ENCODE measurements at regions not wholly inside any gene's neighbourhood (a gene's known extent, or its start where the extent isn't known, plus 50 kb on each side); places are given as distances from the start of the nearest gene placed in this dataset.
"Not testable (repeated sequence)": the region's sequence is repeated elsewhere in the genome, so short reads cannot be mapped to it uniquely, and the experiment has no call there.

DNA sequence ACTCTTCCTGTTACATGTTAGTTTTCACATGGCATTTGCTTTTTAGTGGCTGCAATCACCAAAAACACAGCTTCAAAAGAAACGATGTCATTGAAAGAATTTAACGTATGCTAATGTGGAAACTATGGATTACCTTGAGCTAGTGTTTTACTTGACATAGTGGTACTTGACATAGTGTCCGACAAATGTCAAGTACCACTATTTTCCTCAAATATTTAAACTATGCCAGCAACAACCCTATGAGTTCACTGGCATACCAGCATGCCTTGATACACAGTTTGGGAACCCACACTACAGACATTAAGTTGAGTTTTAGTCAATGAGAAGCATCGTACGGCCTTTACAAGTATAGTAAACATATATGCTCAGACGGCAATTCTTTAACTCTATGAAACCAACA, 560.3 kb downstream of the GALC start:
- DNase-seq (ENCODE audit: low read depth in 2 of 2), result no peak

DNA sequence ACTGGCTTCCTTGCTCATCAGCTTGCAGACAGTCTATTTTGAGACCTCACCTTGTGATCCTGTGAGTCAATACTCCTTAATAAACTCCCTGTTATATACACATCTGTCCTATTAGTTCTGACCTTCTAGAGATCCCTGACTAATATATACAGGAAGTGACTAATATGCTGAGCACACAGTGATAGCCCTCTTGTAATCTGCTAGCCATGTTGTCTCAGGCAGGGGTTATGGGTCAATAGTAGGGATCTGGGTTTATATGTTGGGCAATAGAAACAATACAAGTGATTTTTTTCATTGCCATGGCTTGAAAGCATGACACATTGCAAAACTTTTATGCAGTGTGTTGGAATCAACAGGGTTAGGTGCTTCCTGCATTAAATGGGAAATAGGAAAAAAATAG, 562.2 kb downstream of the GALC start:
- no peak for DNase-seq (ENCODE audit: low read depth in 2 of 2)

DNA sequence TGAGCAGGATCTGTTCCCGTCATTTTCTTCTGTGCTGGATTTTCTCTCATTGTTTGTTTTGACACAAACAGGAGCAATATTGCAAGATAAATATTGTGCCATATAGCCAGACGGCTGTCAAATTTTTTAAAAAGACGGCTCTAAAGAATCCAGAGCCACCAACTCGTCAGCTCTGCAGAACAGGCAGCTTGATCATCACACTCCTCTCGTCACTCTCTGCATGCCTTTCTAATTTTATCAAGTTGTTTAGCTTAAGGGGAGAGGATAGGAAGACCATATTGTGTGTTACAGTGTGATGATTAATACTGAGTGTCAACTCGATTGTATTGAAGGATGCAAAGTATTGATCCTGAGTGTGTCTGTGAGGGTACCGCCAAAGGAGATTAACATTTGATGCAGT, 562.8 kb downstream of the GALC start:
- no peak for DNase-seq (ENCODE audit: low read depth in 2 of 2)

GRCh38 chr14:87419925-87420324, 573.1 kb downstream of the GALC start:
- no peak for DNase-seq (ENCODE audit: low read depth in 2 of 2)

GRCh38 chr14:87411370-87411769, 581.6 kb downstream of the GALC start:
- DNase-seq (ENCODE audit: low read depth in 2 of 2), result no peak

GRCh38 chr14:87409393-87409792, 583.6 kb downstream of the GALC start:
- no peak for DNase-seq (ENCODE audit: low read depth in 2 of 2)

- no peak for DNase-seq (ENCODE audit: low read depth in 2 of 2)
These were observed 585.6 kb downstream of the GALC start for GRCh38 chr14:87407344-87407743.

DNA sequence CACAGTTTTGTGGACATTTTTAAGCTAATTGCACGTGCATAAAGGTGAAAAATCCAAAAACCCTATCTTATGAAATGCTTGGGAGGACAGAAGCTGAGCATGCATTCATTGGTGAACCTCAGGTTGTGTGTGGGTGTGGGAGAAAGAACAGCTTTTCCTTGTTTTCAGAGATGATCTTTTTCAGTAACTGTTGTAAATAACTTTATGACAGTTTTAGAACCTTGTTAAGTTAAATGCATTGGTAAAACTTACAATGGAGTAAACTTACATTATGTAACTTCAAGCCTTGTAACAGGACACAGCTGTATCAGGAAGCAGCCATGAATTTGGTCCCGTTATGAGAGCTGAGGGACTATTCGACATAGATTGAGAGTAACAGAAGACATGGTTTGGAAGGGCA, 587.4 kb downstream of the GALC start:
- no peak for DNase-seq (ENCODE audit: low read depth in 2 of 2)

GRCh38 chr14:87397499-87397898, 595.5 kb downstream of the GALC start:
- DNase-seq (ENCODE audit: low read depth in 2 of 2), result no peak

- DNase-seq (ENCODE audit: low read depth in 2 of 2), result no peak
These were observed 601.9 kb downstream of the GALC start for GRCh38 chr14:87391066-87391465.

GRCh38 chr14:87388946-87389345, 604.0 kb downstream of the GALC start:
- DNase-seq (ENCODE audit: low read depth in 2 of 2), result no peak

- no peak for DNase-seq (ENCODE audit: low read depth in 2 of 2)
These were observed 605.2 kb downstream of the GALC start for GRCh38 chr14:87387806-87388205.

DNA sequence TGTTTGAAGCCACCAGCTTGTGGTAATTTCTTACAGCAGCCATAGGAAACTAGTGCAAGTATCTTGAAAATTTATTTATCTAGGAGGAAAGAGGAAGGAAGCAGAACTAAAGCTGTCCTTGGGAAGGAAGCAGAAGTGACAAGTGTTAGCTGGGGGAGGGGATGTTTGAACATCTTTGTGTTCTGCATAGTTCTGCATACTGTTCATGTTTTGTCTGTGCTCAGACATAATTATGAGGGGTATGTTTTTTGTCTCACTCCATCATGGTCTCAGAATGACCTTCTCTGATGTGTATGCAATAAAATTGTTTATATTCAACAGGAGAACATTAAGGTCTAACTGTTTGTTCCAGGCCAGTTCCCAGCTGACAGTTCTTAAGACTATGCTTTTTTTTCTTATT, 606.5 kb downstream of the GALC start:
- no peak for DNase-seq (ENCODE audit: low read depth in 2 of 2)

DNA sequence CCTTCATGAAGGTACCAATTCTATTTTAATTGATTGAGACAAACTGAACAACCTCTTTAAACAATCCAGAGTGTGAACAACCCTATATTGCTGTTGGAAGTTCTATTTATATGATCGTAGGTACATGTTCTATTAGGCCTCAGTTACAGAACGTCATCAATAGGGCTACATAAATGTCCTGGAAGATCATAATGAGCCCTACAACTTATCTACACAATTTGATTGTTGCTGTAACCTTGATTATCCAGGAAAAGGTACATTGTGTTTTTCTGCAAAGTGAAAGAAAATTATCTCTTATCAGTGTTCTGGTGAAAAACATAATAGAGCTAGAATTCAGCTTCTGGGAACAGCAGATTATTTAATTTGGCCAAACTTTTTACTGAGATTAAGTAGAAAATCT, 612.9 kb downstream of the GALC start:
- DNase-seq (ENCODE audit: low read depth in 2 of 2), result no peak

DNA sequence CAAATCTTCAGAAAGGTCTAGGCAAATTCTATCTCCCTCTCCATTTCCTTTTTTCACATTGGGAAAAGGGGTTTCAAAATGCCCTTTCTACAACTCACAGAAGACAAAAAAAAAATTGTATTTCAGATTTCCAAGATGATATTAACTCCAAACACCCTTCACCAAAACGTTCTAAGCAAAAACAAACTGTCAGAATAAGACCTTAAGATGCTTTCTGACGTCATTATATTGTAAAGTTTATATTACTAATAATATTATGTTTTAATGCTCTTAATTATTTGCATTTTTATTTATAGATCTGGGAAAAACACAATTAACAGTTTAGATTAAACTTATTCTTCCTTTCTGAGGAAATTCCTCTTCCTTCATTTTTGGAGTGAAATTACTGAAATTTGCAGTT, 624.2 kb downstream of the GALC start:
- no peak for DNase-seq (ENCODE audit: low read depth in 2 of 2)

GRCh38 chr14:87360246-87360645, 632.7 kb downstream of the GALC start:
- DNase-seq (ENCODE audit: low read depth in 2 of 2), result not testable (repeated sequence)

GRCh38 chr14:87351007-87351406, 642.0 kb downstream of the GALC start:
- DNase-seq (ENCODE audit: low read depth in 2 of 2), result no peak

DNA sequence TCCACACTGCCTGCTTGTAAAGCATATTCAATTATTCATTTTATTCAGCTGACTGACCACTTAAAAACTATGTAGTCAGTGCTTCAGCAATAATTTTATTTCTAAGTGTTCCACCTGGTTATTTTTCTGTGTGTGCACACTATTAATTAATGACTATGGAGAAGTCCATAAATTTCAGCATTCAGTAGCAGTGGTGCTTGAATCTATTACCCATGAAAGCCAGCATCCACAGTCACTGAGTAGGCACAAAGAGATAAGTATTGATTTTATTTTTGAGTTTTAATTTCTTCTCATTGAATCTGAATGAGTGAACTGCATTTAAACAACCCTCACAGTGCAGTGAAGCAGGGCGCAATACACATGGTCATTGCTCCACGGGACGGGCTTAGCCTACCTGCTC, 643.1 kb downstream of the GALC start:
- no peak for DNase-seq (ENCODE audit: low read depth in 2 of 2)

DNA sequence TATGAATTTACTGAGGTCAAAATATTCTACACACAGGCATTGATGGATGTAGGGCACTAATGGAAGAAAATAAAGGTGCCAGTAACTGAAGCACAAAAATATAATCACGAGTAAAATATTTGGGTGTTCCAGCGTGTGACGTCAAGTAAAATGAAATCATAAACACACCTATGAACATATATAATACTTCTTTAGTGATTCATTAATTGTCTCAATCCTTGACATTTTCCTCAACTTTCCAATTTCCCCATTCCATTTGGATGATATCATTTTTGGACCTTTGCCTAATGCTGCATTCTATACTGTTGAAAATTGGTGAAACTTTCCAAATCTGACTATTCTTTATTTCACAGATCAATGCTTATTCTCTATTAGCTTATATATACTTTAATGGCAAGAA, 649.3 kb downstream of the GALC start:
- no peak for DNase-seq (ENCODE audit: low read depth in 2 of 2)

GRCh38 chr14:87334997-87335685, 657.8 kb downstream of the GALC start:
- DNase-seq (ENCODE audit: low read depth in 2 of 2), result no peak

- no peak for DNase-seq (ENCODE audit: low read depth in 2 of 2)
These were observed 661.0 kb downstream of the GALC start for GRCh38 chr14:87331991-87332390.

GRCh38 chr14:87325741-87326140, 667.2 kb downstream of the GALC start:
- no peak for DNase-seq (ENCODE audit: low read depth in 2 of 2)

- no peak for DNase-seq (ENCODE audit: low read depth in 2 of 2)
These were observed 669.8 kb downstream of the GALC start for GRCh38 chr14:87323191-87323590.

DNA sequence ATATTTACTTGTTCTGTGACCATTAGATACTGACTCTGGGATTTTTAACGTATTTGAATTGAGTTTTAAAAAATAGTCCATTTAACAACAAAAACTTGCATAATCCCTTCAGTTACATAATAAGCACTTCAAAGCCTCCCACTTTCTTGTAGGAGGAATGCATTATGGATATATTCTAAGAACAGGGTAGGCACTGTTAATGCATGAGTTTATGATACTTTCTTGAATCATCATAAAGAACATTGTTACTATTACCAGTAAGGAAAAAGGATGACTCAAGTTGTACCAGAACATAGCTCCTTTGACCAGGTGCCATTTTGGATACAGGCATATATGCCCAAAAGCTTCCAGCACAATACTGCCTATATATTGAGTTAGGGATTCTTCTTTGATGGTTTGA, 671.4 kb downstream of the GALC start:
- DNase-seq (ENCODE audit: low read depth in 2 of 2), result no peak

DNA sequence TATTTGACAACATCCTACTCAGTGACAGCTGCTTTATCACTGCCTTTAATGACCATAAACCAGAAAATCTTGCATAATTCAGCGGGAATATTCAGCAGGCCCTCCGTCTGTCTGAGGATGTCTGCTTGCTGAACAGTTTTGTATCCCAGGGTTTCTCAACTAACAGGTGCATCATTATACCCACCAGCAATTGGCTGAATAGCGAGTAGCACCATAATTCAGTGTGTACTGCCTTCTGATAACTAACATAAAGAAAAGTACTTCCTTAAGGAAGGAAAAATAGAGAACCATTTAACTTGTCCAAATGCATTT, 680.1 kb downstream of the GALC start:
- DNase-seq (ENCODE audit: low read depth in 2 of 2), result no peak
